Left colon (tissue), 2 donors: ENCODE measurements at regions not wholly inside any gene's neighbourhood (a gene's known extent, or its start where the extent isn't known, plus 50 kb on each side); places are given as distances from the start of the nearest gene placed in this dataset.
A peak's percentile ranks its signal among the peaks of the same experiment; 100 is the strongest.

Source experiments
- ATAC-seq: fragments of 200-7000 bp; cut with Tn5 transposase; one replicate; pipeline ENCODE4 v1.9.1; 2020; ENCODE audit warnings: mild to moderate bottlenecking, moderate library complexity
- DNase-seq, 2 donors: peaks; one replicate each; pipeline ENCODE4 v3.0.0-alpha.2; 2020
- intact Hi-C, 2 donors: fragments of 100-400 bp; cut with DNase I in 1 of 2; cut with micrococcal nuclease in 1 of 2; formaldehyde crosslinking; loops; one replicate each; pipeline versions ENCODE4 v1.11.2 to v1.14.0; 2022; cut with DNase I, micrococcal nuclease
- donor health status: DM: no; HTN: no; CAD: no.
- donor health status: DM: yes; HTN: yes; CAD: no.

DNA sequence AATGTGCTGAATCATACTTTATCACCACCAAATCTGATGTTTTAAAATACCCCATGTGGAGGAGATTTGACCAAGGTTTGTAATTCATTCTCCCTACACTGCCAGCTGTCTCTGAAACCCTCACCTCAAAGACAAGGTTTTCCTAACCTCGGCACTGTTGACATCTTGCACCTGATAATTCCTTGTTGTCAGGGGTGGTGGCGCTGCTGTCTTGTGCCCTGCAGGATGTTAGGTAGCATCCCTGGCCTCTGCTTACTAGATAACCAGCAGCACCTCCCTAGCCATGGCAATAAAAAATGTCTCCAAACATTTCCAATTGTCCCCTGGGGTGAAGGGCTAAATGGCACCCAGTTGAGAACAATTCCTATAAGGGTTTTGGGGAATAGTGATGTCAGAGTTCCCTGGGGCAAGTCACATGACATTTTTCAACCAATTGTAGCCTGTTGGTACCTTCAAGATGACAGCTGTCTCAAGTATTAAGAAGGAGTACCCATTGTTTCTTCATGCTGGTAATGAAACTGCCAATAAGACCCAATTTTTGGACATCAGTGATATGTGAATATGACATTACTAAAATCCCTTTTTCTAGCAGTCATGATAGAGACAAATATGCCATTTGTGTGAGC is 160.6 kb upstream of the PLCXD3 start:
- DNase-seq (no peak), ATAC-seq (no peak)
- intact Hi-C loops: no loop called here

DNA sequence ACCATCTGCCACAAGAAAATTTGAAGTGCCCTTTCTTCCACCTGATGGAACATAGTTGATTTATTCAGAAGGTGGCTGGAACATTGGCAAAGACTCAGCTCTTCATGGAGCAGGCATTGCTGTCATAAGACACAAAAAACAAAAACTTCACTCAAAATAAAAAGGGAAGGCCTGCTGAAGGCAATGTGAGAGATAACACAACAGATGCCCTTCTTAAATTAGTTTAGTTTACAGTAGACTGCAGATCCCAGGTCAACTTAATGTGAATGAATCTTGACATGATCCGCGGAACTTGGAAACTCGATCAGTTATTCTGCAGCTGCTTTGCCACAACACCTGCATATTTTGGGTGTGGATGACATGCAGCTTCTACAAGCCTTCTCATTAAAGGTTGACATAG is 159.8 kb upstream of the PLCXD3 start:
- intact Hi-C loops: no loop called here

GRCh38 chr5:41661254-41661653 is 150.9 kb upstream of the PLCXD3 start:
- ATAC-seq: no peak
- intact Hi-C loops: no loop called here

More for the DNA sequence above, 159.8 kb upstream of the PLCXD3 start:
- DNase-seq (no peak), ATAC-seq (no peak)

DNA sequence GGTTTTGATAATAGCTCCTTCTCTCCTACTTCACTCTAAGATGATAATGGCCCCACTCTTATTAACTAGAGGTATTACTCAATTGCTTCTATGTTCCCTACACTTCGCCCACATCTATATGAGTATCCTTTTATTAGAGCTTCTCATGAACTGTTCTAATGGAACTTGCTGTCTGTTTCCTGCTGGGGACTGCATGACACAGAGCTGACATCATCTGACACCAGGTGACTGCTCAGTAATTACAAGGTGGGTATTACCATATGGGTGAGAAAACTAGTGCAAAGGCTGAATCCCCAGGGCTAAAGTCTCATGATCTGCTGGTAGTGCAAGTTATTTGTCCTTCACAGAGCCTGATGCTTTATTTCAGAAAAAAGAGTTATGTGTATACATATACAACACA is 146.2 kb upstream of the PLCXD3 start:
- DNase-seq (no peak), ATAC-seq (no peak)
- intact Hi-C loops: no loop called here

More at GRCh38 chr5:41661254-41661653, 150.9 kb upstream of the PLCXD3 start:
- no peak for DNase-seq

- ATAC-seq: no peak
- intact Hi-C loops: no loop called here
- no peak for DNase-seq
Observed at GRCh38 chr5:41650131-41650530, 139.7 kb upstream of the PLCXD3 start.

- DNase-seq: no peak
- intact Hi-C loops: no loop called here
- ATAC-seq: no peak
Observed at GRCh38 chr5:41649659-41650058, 139.3 kb upstream of the PLCXD3 start.

DNA sequence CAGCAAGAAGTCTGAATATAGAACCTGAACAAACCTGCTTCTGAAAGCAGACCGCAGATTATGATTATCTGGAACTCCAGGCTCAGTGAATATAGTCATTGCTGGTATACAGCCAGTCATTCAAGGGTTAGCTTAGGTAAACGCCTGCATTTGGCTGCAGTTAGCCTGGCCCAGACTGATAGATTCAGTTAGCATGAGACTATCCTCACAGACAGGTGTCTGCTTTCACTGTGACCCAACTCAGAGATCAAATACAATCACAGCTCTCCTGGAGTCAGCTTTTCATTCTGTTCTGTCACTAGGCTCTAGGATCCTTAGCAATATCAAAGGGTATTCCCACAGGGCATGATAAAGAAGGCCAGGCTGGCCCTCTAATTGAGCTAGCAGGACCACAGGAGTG is 138.6 kb upstream of the PLCXD3 start:
- DNase-seq (no peak), ATAC-seq (no peak)
- intact Hi-C loops: no loop called here

GRCh38 chr5:41641621-41642020 is 131.2 kb upstream of the PLCXD3 start:
- no peak for ATAC-seq
- intact Hi-C loops: no loop called here

GRCh38 chr5:41638685-41639084 is 128.3 kb upstream of the PLCXD3 start:
- intact Hi-C loops: no loop called here
- ATAC-seq: no peak
- DNase-seq: no peak

More at GRCh38 chr5:41641621-41642020, 131.2 kb upstream of the PLCXD3 start:
- no peak for DNase-seq

DNA sequence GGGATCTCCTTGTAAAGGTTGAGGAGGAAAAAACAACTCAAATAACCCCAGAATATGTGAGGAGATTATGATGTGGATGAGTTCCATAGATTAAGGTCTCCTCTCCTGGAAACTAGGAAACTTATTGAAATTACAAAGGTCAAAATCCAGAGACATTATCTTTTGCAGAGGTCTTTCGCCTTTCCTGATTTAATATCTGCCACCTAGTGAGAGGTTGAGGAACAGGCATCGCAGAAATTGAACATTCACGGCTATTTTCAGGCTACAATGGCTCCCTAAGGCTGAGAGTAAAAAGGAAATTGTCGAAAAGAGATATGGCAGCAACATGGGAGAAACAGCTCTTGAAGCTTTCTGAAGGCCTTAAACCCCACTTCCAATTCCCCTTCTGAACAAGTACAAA is 127.5 kb upstream of the PLCXD3 start:
- intact Hi-C loops: no loop called here
- DNase-seq (no peak), ATAC-seq (no peak)

GRCh38 chr5:41637424-41637823 is 127.0 kb upstream of the PLCXD3 start:
- ATAC-seq (no peak), DNase-seq (no peak)
- intact Hi-C loops: no loop called here

DNA sequence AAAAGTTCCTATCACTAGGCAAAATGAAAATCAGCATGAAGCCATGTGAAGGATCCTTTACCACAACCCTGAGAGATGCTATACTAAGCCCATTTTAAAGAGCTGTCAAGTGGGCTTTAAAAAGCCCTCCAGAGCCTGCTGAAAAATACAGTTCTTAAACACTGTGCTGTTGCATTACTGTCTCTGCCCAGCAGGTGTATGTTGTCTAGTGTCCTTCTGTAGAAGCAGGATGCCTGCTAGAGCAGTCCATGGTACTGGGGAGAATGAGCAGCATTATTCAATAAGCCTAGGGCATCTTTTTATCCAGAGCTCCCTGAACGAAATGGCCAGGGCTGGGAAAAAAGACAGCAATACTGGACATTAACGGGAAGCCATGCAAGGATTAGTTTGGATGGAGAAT is 126.2 kb upstream of the PLCXD3 start:
- peak in 1 of 2 donors; percentile 4 for DNase-seq
- no peak for ATAC-seq
- intact Hi-C loops: no loop called here

GRCh38 chr5:41629897-41630296 is 119.5 kb upstream of the PLCXD3 start:
- intact Hi-C loops: no loop called here
- ATAC-seq (no peak), DNase-seq (no peak)

DNA sequence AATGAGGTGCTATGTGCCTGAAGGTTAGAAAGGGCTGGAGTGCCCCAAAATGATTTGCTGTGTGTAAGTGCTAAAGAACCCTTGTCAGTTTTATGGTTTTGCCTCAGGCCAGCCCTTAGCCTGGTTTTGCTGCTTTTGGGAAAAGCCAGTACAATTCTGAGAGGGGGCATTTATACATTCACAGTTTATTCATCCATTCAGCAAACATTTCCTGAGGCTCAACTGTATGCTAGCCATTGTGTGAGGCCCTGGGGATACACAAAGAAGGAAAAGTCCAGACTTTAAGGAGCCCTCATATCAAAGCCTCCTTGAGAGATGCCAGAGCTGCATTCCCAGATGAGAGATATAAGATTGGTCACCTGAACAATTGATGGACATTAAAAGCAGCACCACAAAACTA is 115.2 kb upstream of the PLCXD3 start:
- no peak for ATAC-seq

GRCh38 chr5:41621420-41621819 is 111.0 kb upstream of the PLCXD3 start:
- ATAC-seq (no peak), DNase-seq (no peak)
- intact Hi-C loops: no loop called here

More for the DNA sequence above, 115.2 kb upstream of the PLCXD3 start:
- intact Hi-C loops: no loop called here
- no peak for DNase-seq

DNA sequence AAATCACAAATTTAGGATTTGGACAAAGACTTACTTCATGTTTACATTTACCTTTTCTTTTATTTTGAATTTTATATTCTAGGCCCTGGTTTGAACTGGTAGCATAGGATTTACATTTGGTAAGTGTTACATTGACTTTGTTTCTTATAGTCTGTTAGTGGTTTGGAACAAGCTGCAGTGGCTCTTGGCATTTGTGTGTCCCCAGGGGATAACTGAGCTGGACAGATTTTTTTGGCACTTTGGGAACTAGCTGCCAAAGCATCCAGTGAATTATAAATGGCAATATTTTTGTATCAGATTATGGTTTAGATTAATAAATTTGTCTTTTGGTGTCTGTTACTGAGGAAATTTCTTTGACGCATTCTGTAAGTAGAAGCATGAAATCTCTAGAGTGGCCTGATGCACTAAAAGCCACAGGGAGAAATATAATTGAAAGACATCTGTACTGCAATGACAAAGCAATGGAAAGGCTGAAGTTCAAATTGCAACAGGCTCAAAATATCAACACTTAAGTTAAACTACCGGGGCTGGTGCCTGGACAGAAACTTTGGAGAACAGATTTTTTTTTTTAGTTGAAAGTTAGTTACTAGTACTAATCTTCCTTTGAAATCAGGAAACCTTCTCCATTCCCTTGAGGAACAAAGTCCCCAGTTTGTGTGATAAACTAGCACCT is 107.6 kb upstream of the PLCXD3 start:
- DNase-seq (no peak), ATAC-seq (no peak)
- intact Hi-C loops: no loop called here

DNA sequence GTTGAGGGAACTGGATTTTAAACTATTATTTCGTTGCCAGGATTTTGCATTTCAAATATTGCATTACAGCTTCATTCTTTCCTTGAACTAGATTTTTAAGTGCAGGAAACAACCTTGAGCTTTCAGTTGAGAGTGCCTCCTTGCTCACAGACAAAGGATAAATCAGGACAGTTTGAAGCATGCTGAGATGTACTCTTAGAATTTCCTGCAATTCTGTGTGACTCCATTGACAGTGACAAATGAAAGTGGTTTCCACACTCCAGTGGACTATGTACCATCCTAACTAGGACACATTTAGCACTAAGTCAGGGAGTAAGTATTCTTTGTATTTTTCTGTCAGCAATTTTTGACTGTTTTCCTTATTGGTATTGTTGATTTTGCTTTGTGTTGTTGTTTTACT is 100.0 kb upstream of the PLCXD3 start:
- intact Hi-C loops: no loop called here
- DNase-seq (no peak), ATAC-seq (no peak)

- ATAC-seq (no peak), DNase-seq (no peak)
- intact Hi-C loops: no loop called here
Observed at GRCh38 chr5:41600731-41601130, 90.3 kb upstream of the PLCXD3 start.

DNA sequence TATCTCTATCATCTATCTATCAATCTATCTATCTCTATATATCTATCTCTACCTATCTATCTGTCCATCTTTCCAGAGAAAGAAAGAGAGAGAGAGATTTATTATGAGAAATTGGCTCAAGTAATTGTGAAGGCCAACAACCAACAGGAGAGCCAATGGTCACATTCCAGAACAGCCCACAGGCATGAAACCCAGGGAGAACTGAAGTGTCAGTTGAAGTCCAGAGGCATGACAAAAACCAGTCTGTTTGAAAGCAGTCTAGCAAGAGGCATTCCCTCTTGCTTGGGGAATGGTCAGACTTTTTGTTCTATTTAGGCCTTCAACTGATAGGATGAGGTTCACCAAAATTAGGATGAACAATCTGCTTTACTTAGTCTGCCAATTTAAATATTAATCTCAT is 87.6 kb upstream of the PLCXD3 start:
- intact Hi-C loops: no loop called here
- no peak for DNase-seq

DNA sequence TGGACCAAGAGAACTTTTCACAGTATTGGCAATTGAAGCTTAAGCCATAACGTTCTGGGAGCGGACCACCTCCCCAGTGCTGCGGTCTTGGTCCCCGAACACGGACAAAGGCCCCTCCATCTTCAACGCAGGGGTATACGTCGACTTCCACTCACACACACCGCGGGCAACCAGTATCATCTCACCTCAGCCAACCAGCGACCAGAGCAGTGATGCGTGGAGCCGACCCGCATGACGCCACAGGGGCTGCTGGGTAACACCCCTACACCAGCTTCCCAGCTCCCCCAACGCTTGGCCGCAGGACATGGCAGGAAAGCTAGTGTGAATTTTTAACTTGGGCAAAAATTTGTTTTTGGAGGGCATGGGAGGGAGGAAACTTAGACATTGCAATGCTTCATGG is 77.3 kb upstream of the PLCXD3 start:
- DNase-seq (no peak), ATAC-seq (no peak)
- intact Hi-C loops: no loop called here

More for the DNA sequence above, 87.6 kb upstream of the PLCXD3 start:
- ATAC-seq: no peak
